SK-N-SH (cell line): ENCODE measurements at regions not wholly inside any gene's neighbourhood (a gene's known extent, or its start where the extent isn't known, plus 50 kb on each side); places are given as distances from the start of the nearest gene placed in this dataset.

Experiments
- CTCF ChIA-PET: fragments of 300-600, 350-600 bp; formaldehyde crosslinking; extraction: SDS; loops from one replicate; lab custom pipeline; 2021; lab: Yijun Ruan, JAX
- POLR2A ChIA-PET: fragments of 350-600 bp; sonication (Branson Sonifier 250); formaldehyde crosslinking; extraction: SDS; loops from one replicate; lab custom pipeline; 2020; ENCODE audit warnings: antibody characterized with exemption, inconsistent platforms; lab: Yijun Ruan, JAX
- DNase-seq: peaks from one replicate; pipeline ENCODE4 v3.0.0; 2012
- H2AFZ ChIP-seq: fragments of 200-600 bp; sonication (generic); 2 replicates; pipeline ENCODE4 v1.8.1; 2016; ENCODE audit warnings: antibody characterized with exemption, mild to moderate bottlenecking, low read depth
- H3F3A ChIP-seq: fragments of 200-600 bp; sonication (generic); replicated peaks from 2 replicates; pipeline ENCODE3; 2016; ENCODE audit warnings: antibody characterized with exemption, mild to moderate bottlenecking; ENCODE audit not compliant: insufficient read depth
- H3K27ac ChIP-seq, 2 experiments: fragments of 200-500 bp in 1 of 2; fragments of 200-600 bp in 1 of 2; sonication (Bioruptor generic) in 1 of 2; sonication (generic), shearing (Covaris generic) in 1 of 2; 2 replicates each; pipeline versions ENCODE4 v1.5.1 to v1.6.1; 2014 to 2016; ENCODE audit warnings: low read depth in 2 of 2, inconsistent platforms in 1 of 2, low read length in 1 of 2, mild to moderate bottlenecking in 1 of 2, mixed read lengths in 1 of 2
- H3K27me3 ChIP-seq: fragments of 200-600 bp; sonication (generic), shearing (Covaris generic); 2 replicates; pipeline ENCODE4 v1.6.1; 2016; ENCODE audit warnings: mixed run types; ENCODE audit not compliant: insufficient read depth
- H3K36me3 ChIP-seq, 2 experiments: fragments of 200-500 bp in 1 of 2; fragments of 200-600 bp in 1 of 2; sonication (Bioruptor generic) in 1 of 2; sonication (generic) in 1 of 2; replicated peaks in 1 of 2; 2 replicates each; pipeline versions ENCODE3 to v1.5.1; 2014 to 2016; ENCODE audit warnings: low read length in 1 of 2, mild to moderate bottlenecking in 1 of 2; ENCODE audit not compliant: insufficient read depth in 2 of 2, control insufficient read depth in 1 of 2
- H3K4me1 ChIP-seq, 2 experiments: fragments of 200-500 bp in 1 of 2; fragments of 200-600 bp in 1 of 2; sonication (Bioruptor generic) in 1 of 2; sonication (generic), shearing (Covaris generic) in 1 of 2; 2 replicates each; pipeline versions ENCODE4 v1.5.1 to v1.6.1; 2014 to 2016; ENCODE audit warnings: low read depth in 1 of 2, low read length in 1 of 2, mixed run types in 1 of 2; ENCODE audit not compliant: insufficient read depth in 2 of 2, control insufficient read depth in 1 of 2
- H3K4me2 ChIP-seq: fragments of 200-600 bp; sonication (generic), shearing (Covaris generic); 2 replicates; pipeline ENCODE4 v1.6.1; 2017; ENCODE audit warnings: mixed run types
- H3K4me3 ChIP-seq, 2 experiments: fragments of 200-500 bp in 1 of 2; fragments of 200-600 bp in 1 of 2; sonication (Bioruptor generic) in 1 of 2; sonication (generic), shearing (Covaris generic) in 1 of 2; 2 replicates each; pipeline versions ENCODE4 v1.5.1 to v1.8.1; 2014 to 2016; ENCODE audit warnings: low read depth in 2 of 2, inconsistent platforms in 1 of 2, low read length in 1 of 2, mild to moderate bottlenecking in 1 of 2, mixed read lengths in 1 of 2, moderate library complexity in 1 of 2
- H3K79me2 ChIP-seq: fragments of 200-600 bp; sonication (generic); 2 replicates; pipeline ENCODE4 v1.8.1; 2017; ENCODE audit warnings: mild to moderate bottlenecking; ENCODE audit not compliant: insufficient read depth
- H3K9ac ChIP-seq: fragments of 200-600 bp; sonication (generic); 2 replicates; pipeline ENCODE4 v1.6.1; 2017; ENCODE audit warnings: mixed run types
- H3K9me2 ChIP-seq: fragments of 200-600 bp; sonication (generic); 2 replicates; pipeline ENCODE4 v1.6.1; 2017; ENCODE audit warnings: mixed run types
- H3K9me3 ChIP-seq: fragments of 200-600 bp; sonication (generic); 2 replicates; pipeline ENCODE4 v1.6.1; 2017; ENCODE audit warnings: mixed run types, mild to moderate bottlenecking, moderate library complexity
- H4K20me1 ChIP-seq: fragments of 200-600 bp; sonication (generic); 2 replicates; pipeline ENCODE4 v1.6.1; 2017; ENCODE audit warnings: mild to moderate bottlenecking, mixed run types; ENCODE audit not compliant: insufficient read depth
- CHD2 ChIP-seq: fragments of 150-350 bp; IDR thresholded peaks from 2 replicates; pipeline ENCODE4 v1.6.1; 2018; ENCODE audit warnings: low read length; ENCODE audit not compliant: partially characterized antibody
- ELF1 ChIP-seq: IDR thresholded peaks from 2 replicates; pipeline ENCODE4 v1.4.0; 2012
- FOSL2 ChIP-seq: IDR thresholded peaks from 2 replicates; pipeline ENCODE4 v1.4.0; 2012; ENCODE audit warnings: low read depth, mild to moderate bottlenecking, moderate library complexity, borderline replicate concordance
- FOXJ3 ChIP-seq: sonication (generic); formaldehyde crosslinking; IDR thresholded peaks from 2 replicates; pipeline ENCODE4 v1.5.1; 2020; ENCODE audit warnings: mild to moderate bottlenecking, missing genetic modification reagents
- GABPA ChIP-seq: IDR thresholded peaks from 2 replicates; pipeline ENCODE4 v1.4.0; 2012; ENCODE audit warnings: low read depth, mild to moderate bottlenecking
- GATA2 ChIP-seq: sonication (generic); formaldehyde crosslinking; IDR thresholded peaks from 2 replicates; pipeline ENCODE4 v1.5.0; 2020; ENCODE audit warnings: mild to moderate bottlenecking, missing genetic modification reagents
- JUND ChIP-seq: IDR thresholded peaks from 2 replicates; pipeline ENCODE4 v1.4.0; 2012
- MXI1 ChIP-seq: IDR thresholded peaks from 2 replicates; pipeline ENCODE4 v1.6.1; 2012; ENCODE audit warnings: mild to moderate bottlenecking, low read depth, low read length, improper control_type of control experiment
- POLR2AphosphoS5 ChIP-seq: IDR thresholded peaks from 2 replicates; pipeline ENCODE4 v1.6.1; 2012; ENCODE audit warnings: low read depth, low read length
- RXRA ChIP-seq: IDR thresholded peaks from 2 replicates; pipeline ENCODE4 v1.4.0; 2012; ENCODE audit warnings: low read depth, mild to moderate bottlenecking, borderline replicate concordance
- TAF1 ChIP-seq: IDR thresholded peaks from 2 replicates; pipeline ENCODE4 v1.6.1; 2012; ENCODE audit warnings: low read depth, mild to moderate bottlenecking, low read length, moderate library complexity, borderline replicate concordance
- TCF12 ChIP-seq: IDR thresholded peaks from 2 replicates; pipeline ENCODE4 v1.4.0; 2012
- TEAD4 ChIP-seq: IDR thresholded peaks from 2 replicates; pipeline ENCODE4 v1.4.0; 2012; ENCODE audit warnings: mild to moderate bottlenecking, borderline replicate concordance; ENCODE audit not compliant: insufficient read depth
- YY1 ChIP-seq: IDR thresholded peaks from 2 replicates; pipeline ENCODE4 v1.4.0; 2012; ENCODE audit warnings: low read depth, mild to moderate bottlenecking
- WGBS: methylation state at CpG from one replicate; pipeline ENCODE4 v1.1.6; 2017; ENCODE audit warnings: low lambda C conversion rate; 5-methylcytosine and 5-hydroxymethylcytosine counted together
- TF ChIP-seq, protein P1 (sequence below): IDR thresholded peaks from 2 replicates; pipeline ENCODE4 v1.4.0; 2012; ENCODE audit warnings: low read depth, borderline replicate concordance
- TF ChIP-seq, protein P2 (sequence below): fragments of 200-600 bp; sonication (generic); IDR thresholded peaks from 2 replicates; pipeline ENCODE4 v1.6.1; 2017; ENCODE audit warnings: antibody characterized with exemption, mild to moderate bottlenecking, moderate library complexity
- TF ChIP-seq, protein P3 (sequence below): IDR thresholded peaks from 2 replicates; pipeline ENCODE4; 2012
- TF ChIP-seq, protein P4 (sequence below): fragments of 150-350 bp; IDR thresholded peaks from 2 replicates; pipeline ENCODE4 v1.6.1; 2016; ENCODE audit warnings: mild to moderate bottlenecking, low read depth, low read length

- no peak overlapping the region for H3K4me3 ChIP-seq
- H3K36me3 ChIP-seq = no peaks in the 10 kb centered on the region
- CTCF ChIA-PET = no interaction called here
- H4K20me1 ChIP-seq = no peaks in the 10 kb centered on the region
- no peaks in the 10 kb centered on the region; a peak in 1 of 4 replicates for H3K4me1 ChIP-seq
- no peaks in the 10 kb centered on the region for H3K79me2 ChIP-seq
- no peak for TF ChIP-seq MXI1
- TF ChIP-seq, protein P1, sequence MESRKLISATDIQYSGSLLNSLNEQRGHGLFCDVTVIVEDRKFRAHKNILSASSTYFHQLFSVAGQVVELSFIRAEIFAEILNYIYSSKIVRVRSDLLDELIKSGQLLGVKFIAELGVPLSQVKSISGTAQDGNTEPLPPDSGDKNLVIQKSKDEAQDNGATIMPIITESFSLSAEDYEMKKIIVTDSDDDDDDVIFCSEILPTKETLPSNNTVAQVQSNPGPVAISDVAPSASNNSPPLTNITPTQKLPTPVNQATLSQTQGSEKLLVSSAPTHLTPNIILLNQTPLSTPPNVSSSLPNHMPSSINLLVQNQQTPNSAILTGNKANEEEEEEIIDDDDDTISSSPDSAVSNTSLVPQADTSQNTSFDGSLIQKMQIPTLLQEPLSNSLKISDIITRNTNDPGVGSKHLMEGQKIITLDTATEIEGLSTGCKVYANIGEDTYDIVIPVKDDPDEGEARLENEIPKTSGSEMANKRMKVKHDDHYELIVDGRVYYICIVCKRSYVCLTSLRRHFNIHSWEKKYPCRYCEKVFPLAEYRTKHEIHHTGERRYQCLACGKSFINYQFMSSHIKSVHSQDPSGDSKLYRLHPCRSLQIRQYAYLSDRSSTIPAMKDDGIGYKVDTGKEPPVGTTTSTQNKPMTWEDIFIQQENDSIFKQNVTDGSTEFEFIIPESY = no peak
- TF ChIP-seq CHD2 = no peak
- no peak for TF ChIP-seq GABPA
- TF ChIP-seq, protein P2, sequence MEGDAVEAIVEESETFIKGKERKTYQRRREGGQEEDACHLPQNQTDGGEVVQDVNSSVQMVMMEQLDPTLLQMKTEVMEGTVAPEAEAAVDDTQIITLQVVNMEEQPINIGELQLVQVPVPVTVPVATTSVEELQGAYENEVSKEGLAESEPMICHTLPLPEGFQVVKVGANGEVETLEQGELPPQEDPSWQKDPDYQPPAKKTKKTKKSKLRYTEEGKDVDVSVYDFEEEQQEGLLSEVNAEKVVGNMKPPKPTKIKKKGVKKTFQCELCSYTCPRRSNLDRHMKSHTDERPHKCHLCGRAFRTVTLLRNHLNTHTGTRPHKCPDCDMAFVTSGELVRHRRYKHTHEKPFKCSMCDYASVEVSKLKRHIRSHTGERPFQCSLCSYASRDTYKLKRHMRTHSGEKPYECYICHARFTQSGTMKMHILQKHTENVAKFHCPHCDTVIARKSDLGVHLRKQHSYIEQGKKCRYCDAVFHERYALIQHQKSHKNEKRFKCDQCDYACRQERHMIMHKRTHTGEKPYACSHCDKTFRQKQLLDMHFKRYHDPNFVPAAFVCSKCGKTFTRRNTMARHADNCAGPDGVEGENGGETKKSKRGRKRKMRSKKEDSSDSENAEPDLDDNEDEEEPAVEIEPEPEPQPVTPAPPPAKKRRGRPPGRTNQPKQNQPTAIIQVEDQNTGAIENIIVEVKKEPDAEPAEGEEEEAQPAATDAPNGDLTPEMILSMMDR = no peak
- no peak for TF ChIP-seq ELF1
- no peaks in the 10 kb centered on the region for H3F3A ChIP-seq
- no peaks in the 10 kb centered on the region for H3K27me3 ChIP-seq
- DNase-seq = no peak
- POLR2A ChIA-PET = no interaction called here
- H2AFZ ChIP-seq = no peak overlapping the region
- H3K27ac ChIP-seq = no peak overlapping the region
- no peaks in the 10 kb centered on the region for H3K9me3 ChIP-seq
- H3K9ac ChIP-seq = no peak overlapping the region
- WGBS = 17% methylated on average over 1 of the region's 8 CpGs
- no peak overlapping the region for H3K4me2 ChIP-seq
- H3K9me2 ChIP-seq = no peaks in the 10 kb centered on the region
These were observed 486.0 kb upstream of the CHRM3 start for GRCh38 chr1:238900334-238900865.

GRCh38 chr1:238898856-238899255 lies 487.5 kb upstream of the CHRM3 start:
- H3K9me2 ChIP-seq = no peaks in the 10 kb centered on the region
- H3K4me3 ChIP-seq = no peak overlapping the region
- no peaks in the 10 kb centered on the region for H3F3A ChIP-seq
- H3K9ac ChIP-seq = no peak overlapping the region
- no peaks in the 10 kb centered on the region for H4K20me1 ChIP-seq
- H3K4me2 ChIP-seq = no peak overlapping the region
- no peak overlapping the region for H3K27ac ChIP-seq
- H2AFZ ChIP-seq = no peak overlapping the region
- H3K36me3 ChIP-seq = no peaks in the 10 kb centered on the region
- H3K79me2 ChIP-seq = no peaks in the 10 kb centered on the region
- ChIA-PET POLR2A (no interaction called here), CTCF (no interaction called here)
- no peaks in the 10 kb centered on the region; a peak in 1 of 4 replicates for H3K4me1 ChIP-seq
- H3K9me3 ChIP-seq = no peaks in the 10 kb centered on the region
- DNase-seq = no peak
- H3K27me3 ChIP-seq = no peaks in the 10 kb centered on the region
- TF ChIP-seq, protein P1 = no peak
- TF ChIP-seq, protein P3, sequence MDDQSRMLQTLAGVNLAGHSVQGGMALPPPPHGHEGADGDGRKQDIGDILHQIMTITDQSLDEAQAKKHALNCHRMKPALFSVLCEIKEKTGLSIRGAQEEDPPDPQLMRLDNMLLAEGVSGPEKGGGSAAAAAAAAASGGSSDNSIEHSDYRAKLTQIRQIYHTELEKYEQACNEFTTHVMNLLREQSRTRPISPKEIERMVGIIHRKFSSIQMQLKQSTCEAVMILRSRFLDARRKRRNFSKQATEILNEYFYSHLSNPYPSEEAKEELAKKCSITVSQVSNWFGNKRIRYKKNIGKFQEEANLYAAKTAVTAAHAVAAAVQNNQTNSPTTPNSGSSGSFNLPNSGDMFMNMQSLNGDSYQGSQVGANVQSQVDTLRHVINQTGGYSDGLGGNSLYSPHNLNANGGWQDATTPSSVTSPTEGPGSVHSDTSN = no peak
- no peak for TF ChIP-seq TAF1
- no peak for TF ChIP-seq JUND
- TF ChIP-seq GATA2 = no peak
- TF ChIP-seq, protein P2 = no peak
- no peak for TF ChIP-seq YY1
- TF ChIP-seq POLR2AphosphoS5 = no peak
- TF ChIP-seq FOXJ3 (CRISPR knock-in tag) = no peak
- TF ChIP-seq TEAD4 = no peak
- no peak for TF ChIP-seq GABPA
- no peak for TF ChIP-seq FOSL2
- TF ChIP-seq TCF12 = no peak
- TF ChIP-seq RXRA = no peak
- TF ChIP-seq, protein P4, sequence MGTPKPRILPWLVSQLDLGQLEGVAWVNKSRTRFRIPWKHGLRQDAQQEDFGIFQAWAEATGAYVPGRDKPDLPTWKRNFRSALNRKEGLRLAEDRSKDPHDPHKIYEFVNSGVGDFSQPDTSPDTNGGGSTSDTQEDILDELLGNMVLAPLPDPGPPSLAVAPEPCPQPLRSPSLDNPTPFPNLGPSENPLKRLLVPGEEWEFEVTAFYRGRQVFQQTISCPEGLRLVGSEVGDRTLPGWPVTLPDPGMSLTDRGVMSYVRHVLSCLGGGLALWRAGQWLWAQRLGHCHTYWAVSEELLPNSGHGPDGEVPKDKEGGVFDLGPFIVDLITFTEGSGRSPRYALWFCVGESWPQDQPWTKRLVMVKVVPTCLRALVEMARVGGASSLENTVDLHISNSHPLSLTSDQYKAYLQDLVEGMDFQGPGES = no peak
